CD14-positive monocyte (primary cell): ENCODE measurements at regions not wholly inside any gene's neighbourhood (a gene's known extent, or its start where the extent isn't known, plus 50 kb on each side); places are given as distances from the start of the nearest gene placed in this dataset.

Experiments used
- DNase-seq, 3 donors: peaks; one replicate each; pipeline ENCODE4 v3.0.0-alpha.2; 2011 to 2022
- H2AFZ ChIP-seq: 2 replicates; pipeline ENCODE4 v1.6.0; 2012; ENCODE audit warnings: mild to moderate bottlenecking, low read depth, low read length, inconsistent platforms; ENCODE audit not compliant: insufficient read depth, poor library complexity, severe bottlenecking
- H3K27ac ChIP-seq, 2 donors: 1 replicate in 1 of 2; 2 replicates in 1 of 2; pipeline ENCODE4 v1.5.1; 2012 to 2013; ENCODE audit warnings: low read length in 2 of 2, control low read depth in 1 of 2, inconsistent platforms in 1 of 2, low read depth in 1 of 2, mild to moderate bottlenecking in 1 of 2
- H3K27me3 ChIP-seq, 2 donors: one replicate each; pipeline versions ENCODE4 v1.6.0 to v1.6.1; 2011 to 2013; ENCODE audit warnings: low read length in 2 of 2; ENCODE audit not compliant: control insufficient read depth in 2 of 2, insufficient read depth in 2 of 2
- H3K36me3 ChIP-seq, 2 donors: replicated peaks in 1 of 2; 1 replicate in 1 of 2; 2 replicates in 1 of 2; pipeline versions ENCODE4 v1.5.1 to v1.6.1; 2012 to 2013; ENCODE audit warnings: low read length in 2 of 2, control low read depth in 1 of 2, inconsistent platforms in 1 of 2, mild to moderate bottlenecking in 1 of 2; ENCODE audit not compliant: insufficient read depth in 2 of 2, control insufficient read depth in 1 of 2
- H3K4me1 ChIP-seq, 2 donors: 1 replicate in 1 of 2; 2 replicates in 1 of 2; pipeline versions ENCODE4 v1.5.1 to v1.6.1; 2012 to 2013; ENCODE audit warnings: low read length in 2 of 2, control low read depth in 1 of 2, inconsistent platforms in 1 of 2, mild to moderate bottlenecking in 1 of 2, moderate library complexity in 1 of 2; ENCODE audit not compliant: insufficient read depth in 2 of 2, control insufficient read depth in 1 of 2
- H3K4me2 ChIP-seq: replicated peaks from 2 replicates; pipeline ENCODE3; 2012; ENCODE audit warnings: low read length, moderate library complexity, mild to moderate bottlenecking; ENCODE audit not compliant: poor library complexity, severe bottlenecking; ENCODE audit errors: extremely low read depth
- H3K4me3 ChIP-seq, 3 experiments: fragments of 200-600 bp in 1 of 3; sonication (generic) in 1 of 3; replicated peaks in 1 of 3; 1 replicate in 2 of 3; 2 replicates in 1 of 3; pipeline ENCODE4 v1.5.1; 2011 to 2013; ENCODE audit warnings: low read length in 3 of 3, mild to moderate bottlenecking in 3 of 3, control low read depth in 2 of 3, low read depth in 2 of 3, inconsistent platforms in 1 of 3, moderate library complexity in 1 of 3
- H3K79me2 ChIP-seq: 2 replicates; pipeline ENCODE4 v1.6.0; 2012; ENCODE audit warnings: mild to moderate bottlenecking, control low read depth, inconsistent platforms, low read length, moderate library complexity; ENCODE audit not compliant: insufficient read depth
- H3K9ac ChIP-seq: 2 replicates; pipeline ENCODE4 v1.6.0; 2017; ENCODE audit warnings: low read length, mild to moderate bottlenecking; ENCODE audit not compliant: insufficient read depth, poor library complexity, severe bottlenecking
- H3K9me3 ChIP-seq, 2 donors: replicated peaks in 1 of 2; 1 replicate in 1 of 2; 2 replicates in 1 of 2; pipeline versions ENCODE4 v1.5.1 to v1.6.1; 2012 to 2013; ENCODE audit warnings: low read length in 2 of 2, control low read depth in 1 of 2; ENCODE audit not compliant: control insufficient read depth in 1 of 2, insufficient read depth in 1 of 2
- H4K20me1 ChIP-seq: 2 replicates; pipeline ENCODE4 v1.6.0; 2012; ENCODE audit warnings: mild to moderate bottlenecking, low read length, control low read depth, moderate library complexity; ENCODE audit not compliant: insufficient read depth
- H3K27ac Mint-ChIP-seq, 7 donors: one replicate each; pipeline ENCODE4 v1.8.0; 2020; ENCODE audit warnings: mild to moderate bottlenecking in 7 of 7, mixed read lengths in 7 of 7, moderate library complexity in 6 of 7, inconsistent platforms in 2 of 7
- H3K27me3 Mint-ChIP-seq, 3 donors: one replicate each; pipeline ENCODE4 v1.8.0; 2021 to 2022; ENCODE audit warnings: low read depth in 3 of 3, mild to moderate bottlenecking in 3 of 3, mixed read lengths in 3 of 3, moderate library complexity in 3 of 3, inconsistent platforms in 1 of 3
- H3K36me3 Mint-ChIP-seq, 2 donors: one replicate each; pipeline ENCODE4 v1.8.0; 2020; ENCODE audit warnings: mixed read lengths in 2 of 2, inconsistent platforms in 1 of 2, mild to moderate bottlenecking in 1 of 2
- H3K4me1 Mint-ChIP-seq: one replicate; pipeline ENCODE4 v1.8.0; 2020; ENCODE audit warnings: mild to moderate bottlenecking, mixed read lengths
- H3K4me3 Mint-ChIP-seq, 2 donors: one replicate each; pipeline ENCODE4 v1.8.0; 2020; ENCODE audit warnings: mild to moderate bottlenecking in 2 of 2, mixed read lengths in 2 of 2, moderate library complexity in 1 of 2
- H3K9me3 Mint-ChIP-seq, 7 donors: one replicate each; pipeline ENCODE4 v1.8.0; 2020 to 2022; ENCODE audit warnings: mixed read lengths in 7 of 7, mild to moderate bottlenecking in 6 of 7, moderate library complexity in 6 of 7, inconsistent platforms in 2 of 7
- CTCF ChIP-seq: fragments of 200-600 bp; IDR thresholded peaks from one replicate; pipeline ENCODE4 v1.8.0; 2022; ENCODE audit warnings: antibody characterized with exemption, mild to moderate bottlenecking
- whole genome bisulfite sequencing: methylation state at CpG from one replicate; pipeline ENCODE4 v1.1.5; 2013; ENCODE audit warnings: missing lambda C conversion rate; ENCODE audit not compliant: insufficient coverage; 5-methylcytosine and 5-hydroxymethylcytosine counted together
- intact Hi-C, 2 donors: fragments of 100-400 bp; cut with micrococcal nuclease; formaldehyde crosslinking; loops; one replicate each; pipeline versions ENCODE4 v1.15.0 to v1.15.1; 2023

GRCh38 chr12:24246376-24246775 lies 296.9 kb upstream of the SOX5 start:
- Mint-ChIP-seq H3K9me3 (peaks cover 0 to 3% (median 1%) of the 10 kb centered on the region in 7 donors), H3K4me1 (no peaks in the 10 kb centered on the region), H3K27me3 (no peaks in the 10 kb centered on the region), H3K36me3 (no peaks in the 10 kb centered on the region), H3K4me3 (no peak overlapping the region), H3K27ac (no peak overlapping the region)
- intact Hi-C loops = no loop called here
- no peak for TF ChIP-seq CTCF
- no peak for DNase-seq
- Histone ChIP-seq H3K9me3 (no peaks in the 10 kb centered on the region), H3K79me2 (no peaks in the 10 kb centered on the region), H3K36me3 (no peaks in the 10 kb centered on the region), H3K4me3 (no peak overlapping the region), H3K27ac (no peak overlapping the region), H3K27me3 (no peaks in the 10 kb centered on the region), H4K20me1 (no peaks in the 10 kb centered on the region), H3K4me1 (no peaks in the 10 kb centered on the region), H3K9ac (no peak overlapping the region), H2AFZ (no peak overlapping the region), H3K4me2 (no peak overlapping the region)

GRCh38 chr12:24244801-24245200 lies 295.3 kb upstream of the SOX5 start:
- WGBS = 96% methylated on average over 3 of the region's 3 CpGs
- H3K27ac Mint-ChIP-seq = no peak overlapping the region
- H3K4me1 Mint-ChIP-seq = no peaks in the 10 kb centered on the region
- H2AFZ ChIP-seq = no peak overlapping the region
- no peaks in the 10 kb centered on the region for H4K20me1 ChIP-seq
- H3K27ac ChIP-seq = no peak overlapping the region
- H3K36me3 Mint-ChIP-seq = no peaks in the 10 kb centered on the region
- TF ChIP-seq CTCF = no peak
- no peaks in the 10 kb centered on the region for H3K27me3 ChIP-seq
- no peaks in the 10 kb centered on the region for H3K27me3 Mint-ChIP-seq
- peaks cover 0 to 3% (median 1%) of the 10 kb centered on the region in 7 donors for H3K9me3 Mint-ChIP-seq
- intact Hi-C loops = no loop called here
- H3K79me2 ChIP-seq = no peaks in the 10 kb centered on the region
- H3K4me1 ChIP-seq = no peaks in the 10 kb centered on the region
- no peak overlapping the region for H3K9ac ChIP-seq
- H3K4me3 ChIP-seq = no peak overlapping the region
- no peaks in the 10 kb centered on the region for H3K9me3 ChIP-seq
- H3K4me2 ChIP-seq = no peak overlapping the region
- no peak overlapping the region for H3K4me3 Mint-ChIP-seq
- H3K36me3 ChIP-seq = no peaks in the 10 kb centered on the region
- DNase-seq = no peak
